ENCODE measurements at regions not wholly inside any gene's neighbourhood (a gene's known extent, or its start where the extent isn't known, plus 50 kb on each side); places are given as distances from the start of the nearest gene placed in this dataset.

DNA sequence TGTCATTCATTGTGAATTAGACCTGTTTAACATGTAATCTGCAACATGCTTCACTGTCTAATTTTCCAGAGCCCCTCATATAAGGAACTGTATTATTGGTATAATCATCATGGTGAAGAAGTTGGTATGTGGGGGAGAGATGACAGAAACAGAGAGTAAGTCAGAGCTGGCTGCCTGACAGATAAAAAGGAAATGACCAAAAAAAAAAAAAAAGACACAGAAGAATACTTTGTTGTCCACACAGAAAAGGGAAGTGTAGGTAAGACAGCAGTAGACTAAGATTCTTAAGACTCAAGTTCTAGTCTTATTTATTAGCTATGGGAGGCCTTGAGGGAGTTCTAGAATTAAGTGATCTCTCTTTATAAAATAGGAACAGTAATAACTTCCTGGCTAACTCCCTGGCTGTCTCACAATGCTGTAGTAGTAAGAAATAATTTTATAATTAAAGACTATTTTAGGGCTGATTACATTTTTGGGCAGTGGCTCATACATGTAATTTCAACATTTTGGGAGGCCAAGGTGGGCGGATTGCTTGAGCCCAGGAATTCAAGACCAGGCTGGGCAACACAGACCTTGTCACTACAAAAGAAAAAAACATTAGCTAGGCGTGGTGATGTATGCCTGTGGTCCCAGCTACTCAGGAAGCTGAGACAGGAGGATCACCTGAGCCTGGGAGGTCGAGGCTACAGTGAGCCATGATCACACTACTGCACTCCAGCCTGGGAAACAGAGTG lies 102.5 kb downstream of the PRL start:
- TF ChIP-seq, protein P1, sequence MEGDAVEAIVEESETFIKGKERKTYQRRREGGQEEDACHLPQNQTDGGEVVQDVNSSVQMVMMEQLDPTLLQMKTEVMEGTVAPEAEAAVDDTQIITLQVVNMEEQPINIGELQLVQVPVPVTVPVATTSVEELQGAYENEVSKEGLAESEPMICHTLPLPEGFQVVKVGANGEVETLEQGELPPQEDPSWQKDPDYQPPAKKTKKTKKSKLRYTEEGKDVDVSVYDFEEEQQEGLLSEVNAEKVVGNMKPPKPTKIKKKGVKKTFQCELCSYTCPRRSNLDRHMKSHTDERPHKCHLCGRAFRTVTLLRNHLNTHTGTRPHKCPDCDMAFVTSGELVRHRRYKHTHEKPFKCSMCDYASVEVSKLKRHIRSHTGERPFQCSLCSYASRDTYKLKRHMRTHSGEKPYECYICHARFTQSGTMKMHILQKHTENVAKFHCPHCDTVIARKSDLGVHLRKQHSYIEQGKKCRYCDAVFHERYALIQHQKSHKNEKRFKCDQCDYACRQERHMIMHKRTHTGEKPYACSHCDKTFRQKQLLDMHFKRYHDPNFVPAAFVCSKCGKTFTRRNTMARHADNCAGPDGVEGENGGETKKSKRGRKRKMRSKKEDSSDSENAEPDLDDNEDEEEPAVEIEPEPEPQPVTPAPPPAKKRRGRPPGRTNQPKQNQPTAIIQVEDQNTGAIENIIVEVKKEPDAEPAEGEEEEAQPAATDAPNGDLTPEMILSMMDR (IDR thresholded peaks at IDR 0.05) = no peak
- no peak for TF ChIP-seq POLR2AphosphoS5 (IDR thresholded peaks at IDR 0.05; ENCODE audit: low read depth, low read length)
- no peak for TF ChIP-seq CHD2 (IDR thresholded peaks at IDR 0.05; ENCODE audit: low read length, partially characterized antibody)
- no peak for TF ChIP-seq YY1 (IDR thresholded peaks at IDR 0.05; ENCODE audit: low read depth)
